ENCODE measurements at regions not wholly inside any gene's neighbourhood (a gene's known extent, or its start where the extent isn't known, plus 50 kb on each side); places are given as distances from the start of the nearest gene placed in this dataset.

- no peak for DNase-seq
- no peaks in the 10 kb centered on the region for H3K27me3 ChIP-seq (ENCODE audit: insufficient read depth, low read depth, severe bottlenecking)
- no peak for TF ChIP-seq CTCF (IDR thresholded peaks at IDR 0.05; ENCODE audit: low read depth, low read length)
Observed at GRCh38 chr11:110951950-110952503, 239.8 kb upstream of the ARHGAP20 start.

GRCh38 chr11:110951037-110951949 is 239.1 kb upstream of the ARHGAP20 start:
- no peaks in the 10 kb centered on the region for H3K36me3 ChIP-seq
- no peak for TF ChIP-seq CTCF (IDR thresholded peaks at IDR 0.05; ENCODE audit: low read depth, low read length)
- H3K27ac ChIP-seq, result no peak overlapping the region
- H3K9me3 ChIP-seq (ENCODE audit: severe bottlenecking), result no peaks in the 10 kb centered on the region
- no peak overlapping the region for H3K4me3 ChIP-seq (ENCODE audit: low read depth, low read length)
- no peaks in the 10 kb centered on the region for H3K27me3 ChIP-seq (ENCODE audit: insufficient read depth, low read depth, severe bottlenecking)
- no peak for DNase-seq

More at GRCh38 chr11:110951950-110952503, 239.8 kb upstream of the ARHGAP20 start:
- Histone ChIP-seq H3K9me3 (ENCODE audit: severe bottlenecking) (no peaks in the 10 kb centered on the region), H3K4me3 (ENCODE audit: low read depth, low read length) (no peak overlapping the region), H3K36me3 (no peaks in the 10 kb centered on the region), H3K27ac (no peak overlapping the region)

GRCh38 chr11:110948112-110948511 is 235.9 kb upstream of the ARHGAP20 start:
- H3K36me3 ChIP-seq, result no peaks in the 10 kb centered on the region
- DNase-seq, result no peak
- H3K27ac ChIP-seq, result no peak overlapping the region
- no peaks in the 10 kb centered on the region for H3K9me3 ChIP-seq (ENCODE audit: severe bottlenecking)
- H3K4me3 ChIP-seq (ENCODE audit: low read depth, low read length), result no peak overlapping the region
- no peaks in the 10 kb centered on the region for H3K27me3 ChIP-seq (ENCODE audit: insufficient read depth, low read depth, severe bottlenecking)
- TF ChIP-seq CTCF (IDR thresholded peaks at IDR 0.05; ENCODE audit: low read depth, low read length), result no peak

- H3K27me3 ChIP-seq (ENCODE audit: insufficient read depth, low read depth, severe bottlenecking), result no peaks in the 10 kb centered on the region
Observed at GRCh38 chr11:110947096-110947495, 234.9 kb upstream of the ARHGAP20 start.

GRCh38 chr11:110939471-110939870 is 227.2 kb upstream of the ARHGAP20 start:
- no peak for TF ChIP-seq CTCF (IDR thresholded peaks at IDR 0.05; ENCODE audit: low read depth, low read length)
- no peak overlapping the region for H3K4me3 ChIP-seq (ENCODE audit: low read depth, low read length)
- H3K9me3 ChIP-seq (ENCODE audit: severe bottlenecking), result no peaks in the 10 kb centered on the region
- no peaks in the 10 kb centered on the region for H3K27me3 ChIP-seq (ENCODE audit: insufficient read depth, low read depth, severe bottlenecking)
- no peak for DNase-seq
- no peak overlapping the region for H3K27ac ChIP-seq
- H3K36me3 ChIP-seq, result no peaks in the 10 kb centered on the region

More at GRCh38 chr11:110947096-110947495, 234.9 kb upstream of the ARHGAP20 start:
- H3K27ac ChIP-seq, result no peak overlapping the region
- no peak overlapping the region for H3K4me3 ChIP-seq (ENCODE audit: low read depth, low read length)
- no peak for TF ChIP-seq CTCF (IDR thresholded peaks at IDR 0.05; ENCODE audit: low read depth, low read length)
- DNase-seq, result no peak
- H3K36me3 ChIP-seq, result no peaks in the 10 kb centered on the region
- H3K9me3 ChIP-seq (ENCODE audit: severe bottlenecking), result no peaks in the 10 kb centered on the region
